GM12891 (cell line): ENCODE measurements at regions not wholly inside any gene's neighbourhood (a gene's known extent, or its start where the extent isn't known, plus 50 kb on each side); places are given as distances from the start of the nearest gene placed in this dataset.

Experiments used
- DNase-seq: peaks from one replicate; pipeline ENCODE4 v3.0.0; 2011; ENCODE audit warnings: low spot score; ENCODE audit not compliant: insufficient read length
- FAIRE-seq: peaks from 2 replicates; lab custom pipeline; 2011; peaks lifted over from hg19 to GRCh38; lab: Jason Lieb, UNC
- PAX5 ChIP-seq: IDR thresholded peaks from 2 replicates; pipeline ENCODE4 v1.6.1; 2011; ENCODE audit warnings: low read length, moderate library complexity, mild to moderate bottlenecking; ENCODE audit not compliant: insufficient read depth, severe bottlenecking
- POLR2A ChIP-seq: IDR thresholded peaks from 2 replicates; pipeline ENCODE4 v1.6.1; 2011; ENCODE audit warnings: low read depth, low read length, control low read depth
- POLR2AphosphoS5 ChIP-seq: IDR thresholded peaks from 2 replicates; pipeline ENCODE4 v1.6.1; 2011; ENCODE audit warnings: low read depth, low read length, control low read depth
- POU2F2 ChIP-seq: IDR thresholded peaks from 2 replicates; pipeline ENCODE4 v1.6.1; 2011; ENCODE audit warnings: low read depth, mild to moderate bottlenecking, control low read depth, low read length, moderate library complexity
- SPI1 ChIP-seq: IDR thresholded peaks from 2 replicates; pipeline ENCODE4 v1.6.1; 2011; ENCODE audit warnings: low read depth, low read length, control low read depth
- TAF1 ChIP-seq: IDR thresholded peaks from 2 replicates; pipeline ENCODE4 v1.6.1; 2011; ENCODE audit warnings: low read depth, low read length, control low read depth

GRCh38 chr13:80442609-80443008 is 101.7 kb upstream of the SPRY2 start:
- FAIRE-seq (no peak), DNase-seq (no peak)
- no peak for TF ChIP-seq POLR2AphosphoS5
- TF ChIP-seq POU2F2 = no peak
- no peak for TF ChIP-seq SPI1
- TF ChIP-seq TAF1 = no peak
- no peak for TF ChIP-seq POLR2A
- TF ChIP-seq PAX5 = no peak

DNA sequence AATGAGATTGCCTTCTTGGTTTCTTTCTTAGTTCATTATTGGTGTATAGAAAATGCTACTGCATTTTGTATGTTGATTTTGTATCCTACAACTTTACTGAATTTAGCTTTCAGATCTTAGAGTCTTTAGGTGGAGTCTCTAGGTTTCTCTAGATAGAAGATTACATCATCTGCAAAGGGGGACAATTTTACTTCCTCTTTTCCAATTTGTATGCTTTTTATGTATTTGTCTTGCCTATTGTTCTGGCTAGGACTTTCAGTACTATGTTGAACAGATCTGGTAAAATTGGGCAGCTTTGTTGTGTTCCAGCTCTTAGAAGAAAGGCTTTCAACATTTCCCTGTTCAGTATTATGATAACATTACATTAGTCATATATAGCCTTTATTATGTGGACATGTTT is 101.0 kb upstream of the SPRY2 start:
- DNase-seq (no peak), FAIRE-seq (no peak)
- TF ChIP-seq PAX5 = no peak
- TF ChIP-seq POLR2A = no peak
- no peak for TF ChIP-seq POLR2AphosphoS5
- TF ChIP-seq SPI1 = no peak
- no peak for TF ChIP-seq TAF1
- TF ChIP-seq POU2F2 = no peak

- no peak for TF ChIP-seq POLR2A
- no peak for TF ChIP-seq POLR2AphosphoS5
- no peak for TF ChIP-seq TAF1
- TF ChIP-seq SPI1 = no peak
- no peak for TF ChIP-seq POU2F2
- no peak for FAIRE-seq
Measured at GRCh38 chr13:80438521-80438920, 97.6 kb upstream of the SPRY2 start.

DNA sequence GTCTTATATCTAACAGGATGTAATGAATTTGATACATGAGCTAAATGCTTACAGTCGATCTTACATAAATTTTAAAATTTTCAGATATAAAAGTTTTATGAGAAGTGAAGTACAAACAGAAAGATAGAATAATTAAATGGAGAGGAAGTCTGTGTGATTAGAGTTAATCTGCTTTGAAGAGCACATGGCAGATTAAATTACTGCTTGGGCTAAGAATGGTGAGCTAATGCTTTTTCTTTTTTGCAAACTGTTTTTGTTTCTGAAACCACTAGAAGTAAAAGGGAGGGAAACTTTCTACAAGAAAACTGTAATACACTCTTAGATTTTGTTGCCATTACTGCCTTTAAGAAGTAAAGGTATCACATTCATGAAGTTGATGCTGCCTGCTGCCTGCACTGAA is 96.3 kb upstream of the SPRY2 start:
- no peak for DNase-seq
- TF ChIP-seq POLR2A = no peak
- no peak for FAIRE-seq

More at GRCh38 chr13:80438521-80438920, 97.6 kb upstream of the SPRY2 start:
- no peak for DNase-seq

DNA sequence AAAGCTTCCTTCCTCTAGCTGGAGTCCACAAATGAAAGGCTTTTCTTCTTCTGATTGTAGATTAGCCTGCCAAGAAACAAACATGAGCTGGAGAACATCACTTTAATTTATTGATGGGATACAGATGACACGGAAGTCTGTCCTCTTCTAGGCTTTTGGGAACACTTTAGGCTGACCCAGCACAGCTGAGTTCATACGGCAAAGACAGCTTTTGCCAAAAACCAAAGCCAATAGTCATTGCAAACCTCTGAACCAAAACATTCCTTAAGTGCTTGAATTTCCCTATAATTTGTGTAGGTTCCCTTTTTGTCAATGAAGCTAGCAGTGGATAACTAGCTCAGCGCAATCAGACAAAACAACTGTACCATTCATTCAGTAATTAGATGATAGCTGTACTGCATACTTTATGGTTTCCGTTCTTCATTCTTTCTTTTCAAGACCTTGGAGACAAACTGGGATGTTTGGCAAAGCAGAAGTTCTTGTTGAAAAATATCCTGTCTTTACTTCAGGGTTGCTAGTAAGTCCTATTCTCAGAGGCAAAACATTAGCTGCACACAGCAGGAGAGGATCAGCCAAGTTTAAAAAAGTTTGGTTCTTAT is 95.7 kb upstream of the SPRY2 start:
- FAIRE-seq = no peak

GRCh38 chr13:80430561-80430960 is 89.6 kb upstream of the SPRY2 start:
- no peak for TF ChIP-seq POLR2AphosphoS5
- FAIRE-seq = no peak
- DNase-seq = no peak

More for the DNA sequence above, 95.7 kb upstream of the SPRY2 start:
- TF ChIP-seq POLR2A (no peak), POLR2AphosphoS5 (no peak), TAF1 (no peak), PAX5 (no peak), SPI1 (no peak), POU2F2 (no peak)
- no peak for DNase-seq

- TF ChIP-seq POU2F2 (no peak), POLR2AphosphoS5 (no peak), SPI1 (no peak), POLR2A (no peak), TAF1 (no peak), PAX5 (no peak)
- FAIRE-seq (no peak), DNase-seq (no peak)
Measured at GRCh38 chr13:80428349-80429096, 87.6 kb upstream of the SPRY2 start.

DNA sequence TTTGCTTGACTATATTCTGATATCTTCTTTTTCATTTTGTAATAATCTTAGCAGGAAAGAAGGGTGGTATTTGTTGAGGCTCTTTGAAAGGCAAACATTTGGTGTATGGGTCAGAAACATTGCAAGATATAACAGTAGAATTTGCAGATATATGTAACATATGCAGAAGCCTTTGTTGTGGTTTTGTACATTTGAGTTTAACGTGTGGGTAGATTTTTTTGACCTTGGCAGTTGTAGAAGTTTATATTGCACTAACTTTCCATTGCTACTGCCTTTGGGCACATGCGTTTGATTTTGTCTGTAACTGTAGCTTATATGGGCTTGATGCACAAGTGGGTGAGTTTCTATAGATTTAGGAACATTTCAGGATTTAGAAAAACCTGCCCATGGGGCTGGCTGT is 78.5 kb upstream of the SPRY2 start:
- no peak for FAIRE-seq

GRCh38 chr13:80413611-80414010 is 72.7 kb upstream of the SPRY2 start:
- peak; percentile 9 for FAIRE-seq

More for the DNA sequence above, 78.5 kb upstream of the SPRY2 start:
- no peak for TF ChIP-seq POLR2A
- TF ChIP-seq PAX5 = no peak
- TF ChIP-seq POLR2AphosphoS5 = no peak
- TF ChIP-seq POU2F2 = no peak
- no peak for TF ChIP-seq TAF1
- no peak for TF ChIP-seq SPI1
- no peak for DNase-seq

DNA sequence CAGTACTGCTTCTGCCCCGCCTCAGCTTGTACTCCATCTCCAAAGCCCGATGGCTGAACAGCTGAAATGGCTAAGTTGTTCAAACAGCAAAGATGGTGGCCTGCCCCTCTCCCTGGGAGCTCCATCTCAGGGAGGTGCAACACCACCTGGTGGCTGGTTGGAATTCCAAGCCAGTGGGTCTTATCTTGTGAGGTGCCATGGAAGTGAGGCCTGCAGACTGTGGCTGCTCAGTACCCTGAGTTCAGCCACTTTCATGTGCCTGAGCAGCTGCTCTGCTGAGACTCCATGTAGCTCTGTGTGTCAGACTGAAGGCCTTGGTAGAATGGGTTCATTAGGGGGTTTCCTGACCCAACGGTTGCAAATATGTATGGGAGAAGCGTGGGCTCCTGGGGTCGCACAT is 67.3 kb upstream of the SPRY2 start:
- TF ChIP-seq PAX5 = no peak
- TF ChIP-seq SPI1 = no peak
- TF ChIP-seq POLR2AphosphoS5 = no peak
- TF ChIP-seq POLR2A = no peak
- TF ChIP-seq TAF1 = no peak
- no peak for TF ChIP-seq POU2F2
- DNase-seq (no peak), FAIRE-seq (no peak)

More at GRCh38 chr13:80413611-80414010, 72.7 kb upstream of the SPRY2 start:
- TF ChIP-seq POLR2A (no peak), TAF1 (no peak), POLR2AphosphoS5 (no peak), POU2F2 (no peak), PAX5 (no peak), SPI1 (no peak)
- DNase-seq = no peak
